AG04449 (cell line): ENCODE measurements at regions not wholly inside any gene's neighbourhood (a gene's known extent, or its start where the extent isn't known, plus 50 kb on each side); places are given as distances from the start of the nearest gene placed in this dataset.

Source experiments
- CTCF ChIA-PET: fragments of 350-600 bp; formaldehyde crosslinking; extraction: SDS; loops from one replicate; lab custom pipeline; 2021; ENCODE audit warnings: antibody characterized with exemption; lab: Yijun Ruan, JAX
- POLR2A ChIA-PET: fragments of 400-600, 350-600 bp; formaldehyde crosslinking; extraction: SDS; loops from one replicate; lab custom pipeline; 2020; ENCODE audit warnings: antibody characterized with exemption, inconsistent platforms; lab: Yijun Ruan, JAX
- DNase-seq: peaks from one replicate; pipeline ENCODE4 v3.0.0-alpha.2; 2010; ENCODE audit warnings: low read depth, low spot score
- H3K4me3 ChIP-seq: 2 replicates; pipeline ENCODE4 v1.5.1; 2011; ENCODE audit warnings: low read depth, mild to moderate bottlenecking, control low read depth, low read length
- CTCF ChIP-seq: IDR thresholded peaks from one replicate; pipeline ENCODE4 v1.5.1; 2011; ENCODE audit warnings: mild to moderate bottlenecking, moderate library complexity, low read length, control low read depth, inconsistent platforms; ENCODE audit not compliant: insufficient read depth; ENCODE audit errors: missing control alignments

GRCh38 chr18:44625386-44625785 is 55.3 kb upstream of the SETBP1 start:
- POLR2A ChIA-PET: no interaction called here
- no peak for DNase-seq
- CTCF ChIA-PET: no interaction called here
- no peak overlapping the region for H3K4me3 ChIP-seq
- no peak for TF ChIP-seq CTCF

GRCh38 chr18:44626236-44626635 is 54.5 kb upstream of the SETBP1 start:
- no peak overlapping the region for H3K4me3 ChIP-seq
- CTCF ChIA-PET: no interaction called here
- POLR2A ChIA-PET: no interaction called here
- DNase-seq: no peak
- TF ChIP-seq CTCF: no peak

- no peak for TF ChIP-seq CTCF
- POLR2A ChIA-PET: no interaction called here
- no peak for DNase-seq
- H3K4me3 ChIP-seq: no peak overlapping the region
- CTCF ChIA-PET: no interaction called here
These were observed 53.9 kb upstream of the SETBP1 start for GRCh38 chr18:44626807-44627206.

GRCh38 chr18:44627280-44627679 is 53.4 kb upstream of the SETBP1 start:
- ChIA-PET CTCF (no interaction called here), POLR2A (no interaction called here)
- H3K4me3 ChIP-seq: no peak overlapping the region
- no peak for TF ChIP-seq CTCF
- no peak for DNase-seq

GRCh38 chr18:44629406-44629805 is 51.3 kb upstream of the SETBP1 start:
- no peak for TF ChIP-seq CTCF
- ChIA-PET CTCF (interaction anchor here (1.1 kb wide), 1 partner anchor 96 kb away, joined by 3 read pairs; no protein-coding TSS in a partner anchor), POLR2A (no interaction called here)
- H3K4me3 ChIP-seq: no peak overlapping the region
- no peak for DNase-seq

GRCh38 chr18:44630118-44630517 is 50.6 kb upstream of the SETBP1 start:
- no peak for TF ChIP-seq CTCF
- no peak for DNase-seq
- ChIA-PET POLR2A (no interaction called here), CTCF (no interaction called here)
- no peak overlapping the region for H3K4me3 ChIP-seq
